GM23338 (cell line): ENCODE measurements at regions not wholly inside any gene's neighbourhood (a gene's known extent, or its start where the extent isn't known, plus 50 kb on each side); places are given as distances from the start of the nearest gene placed in this dataset.

Experiments used
- ATAC-seq: fragments of 200-7000 bp; cut with Tn5 transposase; 3 replicates; pipeline ENCODE4 v1.9.1; 2020
- DNase-seq: peaks from one replicate; pipeline ENCODE4 v3.0.0-alpha.2; 2015; ENCODE audit warnings: low spot score
- H2AFZ ChIP-seq: fragments of 200-600 bp; sonication (generic); 2 replicates; pipeline ENCODE4 v1.8.0; 2016; ENCODE audit warnings: antibody characterized with exemption, mild to moderate bottlenecking, moderate library complexity
- H3F3A ChIP-seq: fragments of 200-600 bp; sonication (generic); replicated peaks from 2 replicates; pipeline ENCODE4 v1.8.0; 2017; ENCODE audit warnings: antibody characterized with exemption, mixed run types, low read depth
- H3K27ac ChIP-seq: fragments of 200-600 bp; sonication (generic); 2 replicates; pipeline ENCODE4 v1.6.1; 2016; ENCODE audit warnings: low read depth
- H3K27me3 ChIP-seq: fragments of 200-600 bp; sonication (generic); 2 replicates; pipeline ENCODE4 v1.8.0; 2016; ENCODE audit warnings: mild to moderate bottlenecking, mixed run types, moderate library complexity; ENCODE audit not compliant: insufficient read depth
- H3K36me3 ChIP-seq: fragments of 200-600 bp; sonication (generic); 2 replicates; pipeline ENCODE4 v1.8.0; 2016; ENCODE audit warnings: mild to moderate bottlenecking; ENCODE audit not compliant: insufficient read depth
- H3K4me1 ChIP-seq: fragments of 200-600 bp; sonication (generic); 2 replicates; pipeline ENCODE4 v1.8.0; 2016; ENCODE audit warnings: mild to moderate bottlenecking, moderate library complexity; ENCODE audit not compliant: insufficient read depth
- H3K4me2 ChIP-seq: fragments of 200-600 bp; sonication (generic); 2 replicates; pipeline ENCODE4 v1.7.1; 2017; ENCODE audit warnings: mixed run types
- H3K4me3 ChIP-seq: fragments of 200-600 bp; sonication (generic); 2 replicates; pipeline ENCODE4 v1.6.1; 2016; ENCODE audit warnings: mixed run types
- H3K79me2 ChIP-seq: fragments of 200-600 bp; sonication (generic); replicated peaks from 2 replicates; pipeline ENCODE4 v1.8.0; 2017; ENCODE audit warnings: mild to moderate bottlenecking; ENCODE audit not compliant: insufficient read depth
- H3K9me2 ChIP-seq: fragments of 200-600 bp; sonication (generic); 2 replicates; pipeline ENCODE4 v1.8.0; 2017; ENCODE audit not compliant: insufficient read depth
- H4K20me1 ChIP-seq: fragments of 200-600 bp; sonication (generic); replicated peaks from 2 replicates; pipeline ENCODE4 v1.8.0; 2017; ENCODE audit warnings: mild to moderate bottlenecking; ENCODE audit not compliant: insufficient read depth
- H3K27ac Mint-ChIP-seq: 2 replicates; pipeline ENCODE4 v1.8.0; 2020; ENCODE audit warnings: inconsistent platforms, mild to moderate bottlenecking, moderate library complexity, mixed read lengths
- H3K27me3 Mint-ChIP-seq: 3 replicates; pipeline ENCODE4 v1.8.0; 2022; ENCODE audit warnings: low read depth, mild to moderate bottlenecking, moderate library complexity, mixed read lengths, inconsistent platforms; ENCODE audit not compliant: insufficient read depth, poor library complexity
- H3K36me3 Mint-ChIP-seq: 3 replicates; pipeline ENCODE4 v1.8.0; 2021; ENCODE audit warnings: low read depth, mild to moderate bottlenecking, inconsistent platforms, moderate library complexity, mixed read lengths
- H3K4me1 Mint-ChIP-seq: 3 replicates; pipeline ENCODE4 v1.8.0; 2020; ENCODE audit warnings: mild to moderate bottlenecking, inconsistent platforms, mixed read lengths
- H3K4me3 Mint-ChIP-seq: 3 replicates; pipeline ENCODE4 v1.8.0; 2021; ENCODE audit warnings: moderate library complexity, mild to moderate bottlenecking, inconsistent platforms, mixed read lengths
- H3K9me3 Mint-ChIP-seq: 3 replicates; pipeline ENCODE4 v1.8.0; 2020; ENCODE audit warnings: moderate library complexity, mild to moderate bottlenecking, inconsistent platforms, mixed read lengths
- CREB1 ChIP-seq: fragments of 250-450 bp; sonication (Bioruptor Pico); IDR thresholded peaks from 2 replicates; pipeline ENCODE4 v1.5.0; 2020; ENCODE audit warnings: low read depth, mild to moderate bottlenecking, moderate library complexity
- EZH2 ChIP-seq: fragments of 200-600 bp; sonication (generic); IDR thresholded peaks from one replicate; pipeline ENCODE4 v1.8.0; 2017; ENCODE audit warnings: antibody characterized with exemption, mild to moderate bottlenecking, low read depth; ENCODE audit not compliant: unreplicated experiment
- POLR2AphosphoS5 ChIP-seq: IDR thresholded peaks from 2 replicates; pipeline ENCODE4 v1.6.1; 2016; ENCODE audit warnings: antibody characterized with exemption, low read depth
- STAT1 ChIP-seq: IDR thresholded peaks from one replicate; pipeline ENCODE4 v1.6.1; 2016; ENCODE audit warnings: antibody characterized with exemption; ENCODE audit not compliant: unreplicated experiment
- TF ChIP-seq, protein P1 (sequence below): IDR thresholded peaks from 2 replicates; pipeline ENCODE4 v1.6.1; 2016; ENCODE audit warnings: antibody characterized with exemption
- TF ChIP-seq, protein P2 (sequence below): fragments of 250-450 bp; sonication (Bioruptor Pico); IDR thresholded peaks from 2 replicates; pipeline ENCODE4 v1.5.0; 2020; ENCODE audit warnings: mild to moderate bottlenecking, moderate library complexity
- TF ChIP-seq, protein P3 (sequence below): IDR thresholded peaks from one replicate; pipeline ENCODE4 v1.6.1; 2018; ENCODE audit warnings: antibody characterized with exemption; ENCODE audit not compliant: unreplicated experiment
- TF ChIP-seq, protein P4 (sequence below), 2 experiments: fragments of 200-600 bp in 1 of 2; sonication (generic) in 1 of 2; conservative IDR thresholded peaks; 2 replicates each; pipeline versions ENCODE4 v1.5.1 to v1.6.1; 2016 to 2017; ENCODE audit warnings: antibody characterized with exemption in 2 of 2, low read depth in 2 of 2, mild to moderate bottlenecking in 2 of 2, moderate library complexity in 1 of 2

DNA sequence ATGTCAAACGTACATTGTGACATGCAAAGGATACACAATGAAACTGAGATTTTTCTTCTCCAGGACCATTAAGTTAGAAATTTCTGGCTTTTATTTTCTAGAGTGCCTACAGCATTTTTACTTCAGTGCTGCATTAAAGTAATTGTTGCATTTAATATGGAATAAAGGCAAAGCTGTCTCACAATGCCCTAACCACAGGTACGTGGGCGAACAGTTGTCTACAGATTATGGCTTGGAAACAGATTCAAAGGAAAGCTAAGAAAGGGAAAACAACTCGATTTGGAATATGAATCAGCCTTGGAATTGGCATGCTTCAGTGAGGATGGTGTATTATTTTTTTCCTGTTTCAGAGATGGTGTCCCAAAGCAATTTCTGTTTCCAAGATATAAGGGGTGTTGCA, 79.1 kb upstream of the TUSC7 start:
- Histone ChIP-seq H3F3A (no peaks in the 10 kb centered on the region), H4K20me1 (no peaks in the 10 kb centered on the region), H3K4me2 (no peak overlapping the region), H3K27me3 (no peaks in the 10 kb centered on the region), H3K9me2 (no peaks in the 10 kb centered on the region), H3K4me3 (no peak overlapping the region), H3K36me3 (no peaks in the 10 kb centered on the region), H3K79me2 (no peaks in the 10 kb centered on the region), H3K4me1 (no peaks in the 10 kb centered on the region), H3K27ac (no peak overlapping the region), H2AFZ (no peak overlapping the region)
- Mint-ChIP-seq H3K4me1 (no peaks in the 10 kb centered on the region; the same call in 2 of the 3 replicates), H3K36me3 (no peaks in the 10 kb centered on the region), H3K27ac (no peak overlapping the region), H3K4me3 (no peak overlapping the region), H3K9me3 (peaks cover 10% of the 10 kb centered on the region; the same call in 2 of the 3 replicates), H3K27me3 (no peaks in the 10 kb centered on the region)
- ATAC-seq (no peak), DNase-seq (no peak)
- TF ChIP-seq, protein P1, sequence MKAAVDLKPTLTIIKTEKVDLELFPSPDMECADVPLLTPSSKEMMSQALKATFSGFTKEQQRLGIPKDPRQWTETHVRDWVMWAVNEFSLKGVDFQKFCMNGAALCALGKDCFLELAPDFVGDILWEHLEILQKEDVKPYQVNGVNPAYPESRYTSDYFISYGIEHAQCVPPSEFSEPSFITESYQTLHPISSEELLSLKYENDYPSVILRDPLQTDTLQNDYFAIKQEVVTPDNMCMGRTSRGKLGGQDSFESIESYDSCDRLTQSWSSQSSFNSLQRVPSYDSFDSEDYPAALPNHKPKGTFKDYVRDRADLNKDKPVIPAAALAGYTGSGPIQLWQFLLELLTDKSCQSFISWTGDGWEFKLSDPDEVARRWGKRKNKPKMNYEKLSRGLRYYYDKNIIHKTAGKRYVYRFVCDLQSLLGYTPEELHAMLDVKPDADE: no peak
- TF ChIP-seq CREB1 (CRISPR knock-in tag): no peak
- TF ChIP-seq, protein P2, sequence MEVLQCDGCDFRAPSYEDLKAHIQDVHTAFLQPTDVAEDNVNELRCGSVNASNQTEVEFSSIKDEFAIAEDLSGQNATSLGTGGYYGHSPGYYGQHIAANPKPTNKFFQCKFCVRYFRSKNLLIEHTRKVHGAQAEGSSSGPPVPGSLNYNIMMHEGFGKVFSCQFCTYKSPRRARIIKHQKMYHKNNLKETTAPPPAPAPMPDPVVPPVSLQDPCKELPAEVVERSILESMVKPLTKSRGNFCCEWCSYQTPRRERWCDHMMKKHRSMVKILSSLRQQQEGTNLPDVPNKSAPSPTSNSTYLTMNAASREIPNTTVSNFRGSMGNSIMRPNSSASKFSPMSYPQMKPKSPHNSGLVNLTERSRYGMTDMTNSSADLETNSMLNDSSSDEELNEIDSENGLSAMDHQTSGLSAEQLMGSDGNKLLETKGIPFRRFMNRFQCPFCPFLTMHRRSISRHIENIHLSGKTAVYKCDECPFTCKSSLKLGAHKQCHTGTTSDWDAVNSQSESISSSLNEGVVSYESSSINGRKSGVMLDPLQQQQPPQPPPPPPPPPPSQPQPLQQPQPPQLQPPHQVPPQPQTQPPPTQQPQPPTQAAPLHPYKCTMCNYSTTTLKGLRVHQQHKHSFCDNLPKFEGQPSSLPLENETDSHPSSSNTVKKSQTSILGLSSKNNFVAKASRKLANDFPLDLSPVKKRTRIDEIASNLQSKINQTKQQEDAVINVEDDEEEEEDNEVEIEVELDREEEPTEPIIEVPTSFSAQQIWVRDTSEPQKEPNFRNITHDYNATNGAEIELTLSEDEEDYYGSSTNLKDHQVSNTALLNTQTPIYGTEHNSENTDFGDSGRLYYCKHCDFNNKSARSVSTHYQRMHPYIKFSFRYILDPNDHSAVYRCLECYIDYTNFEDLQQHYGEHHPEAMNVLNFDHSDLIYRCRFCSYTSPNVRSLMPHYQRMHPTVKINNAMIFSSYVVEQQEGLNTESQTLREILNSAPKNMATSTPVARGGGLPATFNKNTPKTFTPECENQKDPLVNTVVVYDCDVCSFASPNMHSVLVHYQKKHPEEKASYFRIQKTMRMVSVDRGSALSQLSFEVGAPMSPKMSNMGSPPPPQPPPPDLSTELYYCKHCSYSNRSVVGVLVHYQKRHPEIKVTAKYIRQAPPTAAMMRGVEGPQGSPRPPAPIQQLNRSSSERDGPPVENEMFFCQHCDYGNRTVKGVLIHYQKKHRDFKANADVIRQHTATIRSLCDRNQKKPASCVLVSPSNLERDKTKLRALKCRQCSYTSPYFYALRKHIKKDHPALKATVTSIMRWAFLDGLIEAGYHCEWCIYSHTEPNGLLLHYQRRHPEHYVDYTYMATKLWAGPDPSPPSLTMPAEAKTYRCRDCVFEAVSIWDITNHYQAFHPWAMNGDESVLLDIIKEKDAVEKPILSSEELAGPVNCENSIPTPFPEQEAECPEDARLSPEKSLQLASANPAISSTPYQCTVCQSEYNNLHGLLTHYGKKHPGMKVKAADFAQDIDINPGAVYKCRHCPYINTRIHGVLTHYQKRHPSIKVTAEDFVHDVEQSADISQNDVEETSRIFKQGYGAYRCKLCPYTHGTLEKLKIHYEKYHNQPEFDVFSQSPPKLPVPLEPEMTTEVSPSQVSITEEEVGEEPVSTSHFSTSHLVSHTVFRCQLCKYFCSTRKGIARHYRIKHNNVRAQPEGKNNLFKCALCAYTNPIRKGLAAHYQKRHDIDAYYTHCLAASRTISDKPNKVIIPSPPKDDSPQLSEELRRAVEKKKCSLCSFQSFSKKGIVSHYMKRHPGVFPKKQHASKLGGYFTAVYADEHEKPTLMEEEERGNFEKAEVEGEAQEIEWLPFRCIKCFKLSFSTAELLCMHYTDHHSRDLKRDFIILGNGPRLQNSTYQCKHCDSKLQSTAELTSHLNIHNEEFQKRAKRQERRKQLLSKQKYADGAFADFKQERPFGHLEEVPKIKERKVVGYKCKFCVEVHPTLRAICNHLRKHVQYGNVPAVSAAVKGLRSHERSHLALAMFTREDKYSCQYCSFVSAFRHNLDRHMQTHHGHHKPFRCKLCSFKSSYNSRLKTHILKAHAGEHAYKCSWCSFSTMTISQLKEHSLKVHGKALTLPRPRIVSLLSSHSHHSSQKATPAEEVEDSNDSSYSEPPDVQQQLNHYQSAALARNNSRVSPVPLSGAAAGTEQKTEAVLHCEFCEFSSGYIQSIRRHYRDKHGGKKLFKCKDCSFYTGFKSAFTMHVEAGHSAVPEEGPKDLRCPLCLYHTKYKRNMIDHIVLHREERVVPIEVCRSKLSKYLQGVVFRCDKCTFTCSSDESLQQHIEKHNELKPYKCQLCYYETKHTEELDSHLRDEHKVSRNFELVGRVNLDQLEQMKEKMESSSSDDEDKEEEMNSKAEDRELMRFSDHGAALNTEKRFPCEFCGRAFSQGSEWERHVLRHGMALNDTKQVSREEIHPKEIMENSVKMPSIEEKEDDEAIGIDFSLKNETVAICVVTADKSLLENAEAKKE: no peak
- no peak for TF ChIP-seq EZH2
- TF ChIP-seq POLR2AphosphoS5: no peak
- TF ChIP-seq, protein P3, sequence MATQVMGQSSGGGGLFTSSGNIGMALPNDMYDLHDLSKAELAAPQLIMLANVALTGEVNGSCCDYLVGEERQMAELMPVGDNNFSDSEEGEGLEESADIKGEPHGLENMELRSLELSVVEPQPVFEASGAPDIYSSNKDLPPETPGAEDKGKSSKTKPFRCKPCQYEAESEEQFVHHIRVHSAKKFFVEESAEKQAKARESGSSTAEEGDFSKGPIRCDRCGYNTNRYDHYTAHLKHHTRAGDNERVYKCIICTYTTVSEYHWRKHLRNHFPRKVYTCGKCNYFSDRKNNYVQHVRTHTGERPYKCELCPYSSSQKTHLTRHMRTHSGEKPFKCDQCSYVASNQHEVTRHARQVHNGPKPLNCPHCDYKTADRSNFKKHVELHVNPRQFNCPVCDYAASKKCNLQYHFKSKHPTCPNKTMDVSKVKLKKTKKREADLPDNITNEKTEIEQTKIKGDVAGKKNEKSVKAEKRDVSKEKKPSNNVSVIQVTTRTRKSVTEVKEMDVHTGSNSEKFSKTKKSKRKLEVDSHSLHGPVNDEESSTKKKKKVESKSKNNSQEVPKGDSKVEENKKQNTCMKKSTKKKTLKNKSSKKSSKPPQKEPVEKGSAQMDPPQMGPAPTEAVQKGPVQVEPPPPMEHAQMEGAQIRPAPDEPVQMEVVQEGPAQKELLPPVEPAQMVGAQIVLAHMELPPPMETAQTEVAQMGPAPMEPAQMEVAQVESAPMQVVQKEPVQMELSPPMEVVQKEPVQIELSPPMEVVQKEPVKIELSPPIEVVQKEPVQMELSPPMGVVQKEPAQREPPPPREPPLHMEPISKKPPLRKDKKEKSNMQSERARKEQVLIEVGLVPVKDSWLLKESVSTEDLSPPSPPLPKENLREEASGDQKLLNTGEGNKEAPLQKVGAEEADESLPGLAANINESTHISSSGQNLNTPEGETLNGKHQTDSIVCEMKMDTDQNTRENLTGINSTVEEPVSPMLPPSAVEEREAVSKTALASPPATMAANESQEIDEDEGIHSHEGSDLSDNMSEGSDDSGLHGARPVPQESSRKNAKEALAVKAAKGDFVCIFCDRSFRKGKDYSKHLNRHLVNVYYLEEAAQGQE: no peak
- TF ChIP-seq, protein P4, sequence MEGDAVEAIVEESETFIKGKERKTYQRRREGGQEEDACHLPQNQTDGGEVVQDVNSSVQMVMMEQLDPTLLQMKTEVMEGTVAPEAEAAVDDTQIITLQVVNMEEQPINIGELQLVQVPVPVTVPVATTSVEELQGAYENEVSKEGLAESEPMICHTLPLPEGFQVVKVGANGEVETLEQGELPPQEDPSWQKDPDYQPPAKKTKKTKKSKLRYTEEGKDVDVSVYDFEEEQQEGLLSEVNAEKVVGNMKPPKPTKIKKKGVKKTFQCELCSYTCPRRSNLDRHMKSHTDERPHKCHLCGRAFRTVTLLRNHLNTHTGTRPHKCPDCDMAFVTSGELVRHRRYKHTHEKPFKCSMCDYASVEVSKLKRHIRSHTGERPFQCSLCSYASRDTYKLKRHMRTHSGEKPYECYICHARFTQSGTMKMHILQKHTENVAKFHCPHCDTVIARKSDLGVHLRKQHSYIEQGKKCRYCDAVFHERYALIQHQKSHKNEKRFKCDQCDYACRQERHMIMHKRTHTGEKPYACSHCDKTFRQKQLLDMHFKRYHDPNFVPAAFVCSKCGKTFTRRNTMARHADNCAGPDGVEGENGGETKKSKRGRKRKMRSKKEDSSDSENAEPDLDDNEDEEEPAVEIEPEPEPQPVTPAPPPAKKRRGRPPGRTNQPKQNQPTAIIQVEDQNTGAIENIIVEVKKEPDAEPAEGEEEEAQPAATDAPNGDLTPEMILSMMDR (conservative IDR thresholded peaks at IDR 0.05; ENCODE audit: low read depth in 2 of 2): no peak
- no peak for TF ChIP-seq STAT1
